ENCODE measurements at regions not wholly inside any gene's neighbourhood (a gene's known extent, or its start where the extent isn't known, plus 50 kb on each side); places are given as distances from the start of the nearest gene placed in this dataset.
"Not testable (repeated sequence)": the region's sequence is repeated elsewhere in the genome, so short reads cannot be mapped to it uniquely, and the experiment has no call there.

DNA sequence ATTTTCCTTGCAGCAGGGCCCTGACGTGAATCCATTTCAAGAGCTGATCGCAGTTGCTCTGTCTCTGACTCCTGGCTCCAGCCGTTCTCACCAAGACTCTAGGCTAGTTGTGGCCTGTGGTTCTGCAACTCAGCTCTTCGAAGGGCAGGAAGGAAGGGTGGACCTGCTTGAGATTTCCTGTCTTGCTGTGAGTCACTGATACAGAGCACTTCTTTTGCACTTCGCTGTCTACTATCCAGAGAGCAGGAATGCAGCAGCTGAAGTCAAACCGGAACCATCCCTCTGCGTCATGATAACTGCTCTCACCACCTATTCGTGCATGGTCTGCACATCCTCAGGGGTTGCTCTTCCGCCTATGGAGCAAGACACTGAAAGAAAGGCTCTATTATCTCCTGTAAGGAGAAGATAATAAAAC, 59.7 kb downstream of the RAP2B start:
- no peak overlapping the region for H3K27ac ChIP-seq
- H2AFZ ChIP-seq = no peak overlapping the region
- no peaks in the 10 kb centered on the region for H3K4me1 ChIP-seq
- H3K79me2 ChIP-seq = no peaks in the 10 kb centered on the region
- no peak overlapping the region for H3K4me3 ChIP-seq (ENCODE audit: low read depth, low read length)
- TF ChIP-seq, protein P1, sequence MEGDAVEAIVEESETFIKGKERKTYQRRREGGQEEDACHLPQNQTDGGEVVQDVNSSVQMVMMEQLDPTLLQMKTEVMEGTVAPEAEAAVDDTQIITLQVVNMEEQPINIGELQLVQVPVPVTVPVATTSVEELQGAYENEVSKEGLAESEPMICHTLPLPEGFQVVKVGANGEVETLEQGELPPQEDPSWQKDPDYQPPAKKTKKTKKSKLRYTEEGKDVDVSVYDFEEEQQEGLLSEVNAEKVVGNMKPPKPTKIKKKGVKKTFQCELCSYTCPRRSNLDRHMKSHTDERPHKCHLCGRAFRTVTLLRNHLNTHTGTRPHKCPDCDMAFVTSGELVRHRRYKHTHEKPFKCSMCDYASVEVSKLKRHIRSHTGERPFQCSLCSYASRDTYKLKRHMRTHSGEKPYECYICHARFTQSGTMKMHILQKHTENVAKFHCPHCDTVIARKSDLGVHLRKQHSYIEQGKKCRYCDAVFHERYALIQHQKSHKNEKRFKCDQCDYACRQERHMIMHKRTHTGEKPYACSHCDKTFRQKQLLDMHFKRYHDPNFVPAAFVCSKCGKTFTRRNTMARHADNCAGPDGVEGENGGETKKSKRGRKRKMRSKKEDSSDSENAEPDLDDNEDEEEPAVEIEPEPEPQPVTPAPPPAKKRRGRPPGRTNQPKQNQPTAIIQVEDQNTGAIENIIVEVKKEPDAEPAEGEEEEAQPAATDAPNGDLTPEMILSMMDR (IDR thresholded peaks at IDR 0.05) = no peak
- H3K27me3 ChIP-seq (ENCODE audit: control insufficient read depth, insufficient read depth, low read length) = no peaks in the 10 kb centered on the region
- H3K4me2 ChIP-seq (ENCODE audit: low read length) = no peak overlapping the region
- no peaks in the 10 kb centered on the region for H3K36me3 ChIP-seq (ENCODE audit: control insufficient read depth, insufficient read depth, low read length)
- H3K9me3 ChIP-seq (ENCODE audit: control insufficient read depth, low read length) = no peaks in the 10 kb centered on the region
- no peak overlapping the region for H3K9ac ChIP-seq

DNA sequence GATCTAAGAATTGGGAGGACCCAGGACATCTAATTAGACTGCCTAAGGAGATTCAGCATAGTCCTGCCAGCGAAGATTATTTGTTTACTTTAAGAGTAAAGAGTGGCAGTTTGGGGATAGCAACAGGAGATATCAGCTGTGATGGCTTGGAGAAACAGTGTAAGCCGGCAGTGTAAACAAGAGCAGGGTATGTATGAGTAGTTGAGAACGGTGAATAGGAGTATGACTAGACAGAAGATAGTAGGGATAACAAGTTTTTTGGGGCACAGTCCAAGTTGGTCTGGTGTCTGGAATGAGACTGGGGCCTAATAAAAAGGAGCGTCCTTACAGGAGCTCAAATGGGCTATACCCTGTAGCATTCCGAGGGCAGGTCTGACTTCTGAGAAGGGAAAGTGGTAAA, 64.9 kb downstream of the RAP2B start:
- H3K9ac ChIP-seq = not testable (repeated sequence)

DNA sequence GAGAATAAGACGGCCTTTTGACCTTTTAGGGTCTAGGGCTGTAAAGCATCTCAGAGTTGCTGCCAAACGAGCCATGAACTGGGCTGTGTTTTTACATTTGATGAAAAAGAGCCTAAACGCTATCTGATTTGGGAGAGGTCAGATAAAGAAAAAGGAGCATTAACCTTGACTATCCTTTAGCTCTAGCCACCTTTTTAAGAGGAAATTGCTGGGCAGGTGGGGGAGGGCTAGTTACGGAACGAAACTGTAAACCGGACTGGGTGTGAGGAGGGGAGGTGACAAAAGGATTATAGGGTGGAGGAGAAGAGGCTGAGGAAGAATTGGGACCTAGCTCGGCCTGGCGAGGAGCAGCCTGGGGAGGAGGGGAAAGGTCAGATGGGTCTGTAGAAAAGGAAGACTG, 68.4 kb downstream of the RAP2B start:
- H3K9me3 ChIP-seq (ENCODE audit: control insufficient read depth, low read length); H3K27me3 ChIP-seq (ENCODE audit: control insufficient read depth, insufficient read depth, low read length); H3K36me3 ChIP-seq (ENCODE audit: control insufficient read depth, insufficient read depth, low read length); H3K4me3 ChIP-seq (ENCODE audit: low read depth, low read length); H3K4me1 ChIP-seq; H3K27ac ChIP-seq; H2AFZ ChIP-seq; H3K79me2 ChIP-seq; H3K4me2 ChIP-seq (ENCODE audit: low read length); H3K9ac ChIP-seq: not testable (repeated sequence)

More for the DNA sequence above, 64.9 kb downstream of the RAP2B start:
- H3K27me3 ChIP-seq (ENCODE audit: control insufficient read depth, insufficient read depth, low read length); H3K4me2 ChIP-seq (ENCODE audit: low read length); H2AFZ ChIP-seq; H3K4me1 ChIP-seq; H3K4me3 ChIP-seq (ENCODE audit: low read depth, low read length); H3K36me3 ChIP-seq (ENCODE audit: control insufficient read depth, insufficient read depth, low read length); H3K27ac ChIP-seq; H3K9me3 ChIP-seq (ENCODE audit: control insufficient read depth, low read length); H3K79me2 ChIP-seq: not testable (repeated sequence)

DNA sequence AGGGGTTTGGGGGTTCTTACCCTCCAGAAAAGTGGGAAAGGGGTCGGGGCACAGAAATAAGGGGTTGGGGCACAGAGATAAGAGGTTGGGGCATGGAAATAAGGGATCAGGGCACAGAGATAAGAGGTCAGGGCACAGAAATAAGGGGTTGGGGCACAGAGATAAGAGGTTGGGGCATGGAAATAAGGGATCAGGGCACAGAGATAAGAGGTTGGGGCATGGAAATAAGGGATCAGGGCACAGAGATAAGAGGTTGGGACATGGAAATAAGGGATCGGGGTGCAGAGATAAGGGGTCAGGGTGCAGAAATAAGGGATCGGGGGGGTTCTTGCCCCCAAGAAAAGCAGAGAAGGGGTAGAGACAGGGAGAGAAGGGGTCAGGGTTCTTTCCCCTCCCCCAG, 69.2 kb downstream of the RAP2B start:
- not testable (repeated sequence) for H2AFZ ChIP-seq; H3K4me1 ChIP-seq; H3K9me3 ChIP-seq (ENCODE audit: control insufficient read depth, low read length); H3K79me2 ChIP-seq; H3K4me3 ChIP-seq (ENCODE audit: low read depth, low read length); H3K9ac ChIP-seq; H3K4me2 ChIP-seq (ENCODE audit: low read length); H3K27ac ChIP-seq; H3K36me3 ChIP-seq (ENCODE audit: control insufficient read depth, insufficient read depth, low read length); H3K27me3 ChIP-seq (ENCODE audit: control insufficient read depth, insufficient read depth, low read length)

DNA sequence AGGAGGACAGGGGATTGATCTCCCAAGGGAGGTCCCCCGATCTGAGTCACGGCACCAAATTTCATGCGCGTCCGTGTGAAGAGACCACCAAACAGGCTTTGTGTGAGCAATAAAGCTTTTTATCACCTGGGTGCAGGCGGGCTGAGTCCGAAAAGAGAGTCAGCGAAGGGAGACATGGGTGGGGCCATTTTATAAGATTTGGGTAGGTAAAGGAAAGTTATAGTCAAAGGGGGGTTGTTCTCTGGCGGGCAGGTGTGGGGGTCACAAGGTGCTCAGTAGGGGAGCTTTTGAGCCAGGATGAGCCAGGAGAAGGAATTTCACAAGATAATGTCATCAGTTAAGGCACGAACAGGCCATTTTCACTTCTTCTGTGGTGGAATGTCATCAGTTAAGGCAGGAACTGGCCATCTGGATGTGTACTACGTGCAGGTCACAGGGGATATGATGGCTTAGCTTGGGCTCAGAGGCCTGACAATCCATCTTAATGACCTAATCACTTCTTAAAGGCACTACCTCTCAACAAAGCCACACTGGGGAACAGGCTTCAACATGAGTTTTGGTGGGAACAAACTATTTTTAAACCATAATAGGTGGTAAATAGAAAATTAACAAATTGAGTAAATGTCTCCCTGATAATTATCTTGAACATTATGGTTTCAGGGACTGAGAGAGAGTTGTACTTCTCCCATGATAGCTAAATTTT, 70.2 kb downstream of the RAP2B start:
- H2AFZ ChIP-seq; H3K4me3 ChIP-seq (ENCODE audit: low read depth, low read length); H3K27me3 ChIP-seq (ENCODE audit: control insufficient read depth, insufficient read depth, low read length); H3K4me2 ChIP-seq (ENCODE audit: low read length); H3K9ac ChIP-seq; H3K27ac ChIP-seq; H3K36me3 ChIP-seq (ENCODE audit: control insufficient read depth, insufficient read depth, low read length); H3K9me3 ChIP-seq (ENCODE audit: control insufficient read depth, low read length); H3K4me1 ChIP-seq; H3K79me2 ChIP-seq: not testable (repeated sequence)

DNA sequence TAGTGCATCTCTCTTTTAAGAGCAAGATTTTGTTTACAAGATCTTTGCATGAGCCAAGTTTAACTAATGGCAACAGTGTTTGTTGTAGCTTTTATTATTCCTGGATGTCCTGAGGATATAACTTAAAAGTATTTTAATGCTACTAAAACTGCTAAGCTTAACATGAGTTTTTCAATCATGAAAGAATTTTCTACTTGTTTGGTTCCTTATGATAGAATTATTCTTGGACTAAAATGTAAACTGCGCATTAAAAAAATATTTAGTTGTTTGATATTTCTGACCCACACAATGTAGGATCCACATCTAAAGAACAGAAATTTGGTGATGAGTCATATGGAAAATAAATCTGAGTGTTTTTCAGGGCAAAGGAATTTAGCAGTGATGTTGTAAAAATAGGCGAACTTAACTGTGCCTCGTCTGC, 70.8 kb downstream of the RAP2B start:
- H3K79me2 ChIP-seq = no peaks in the 10 kb centered on the region
- H3K27ac ChIP-seq = no peak overlapping the region
- TF ChIP-seq, protein P1 (IDR thresholded peaks at IDR 0.05) = no peak
- H3K4me3 ChIP-seq (ENCODE audit: low read depth, low read length) = no peak overlapping the region
- no peaks in the 10 kb centered on the region for H3K27me3 ChIP-seq (ENCODE audit: control insufficient read depth, insufficient read depth, low read length)
- H2AFZ ChIP-seq = no peak overlapping the region
- no peaks in the 10 kb centered on the region for H3K9me3 ChIP-seq (ENCODE audit: control insufficient read depth, low read length)
- no peaks in the 10 kb centered on the region for H3K36me3 ChIP-seq (ENCODE audit: control insufficient read depth, insufficient read depth, low read length)
- H3K4me2 ChIP-seq (ENCODE audit: low read length) = no peak overlapping the region
- no peaks in the 10 kb centered on the region for H3K4me1 ChIP-seq
- no peak overlapping the region for H3K9ac ChIP-seq

DNA sequence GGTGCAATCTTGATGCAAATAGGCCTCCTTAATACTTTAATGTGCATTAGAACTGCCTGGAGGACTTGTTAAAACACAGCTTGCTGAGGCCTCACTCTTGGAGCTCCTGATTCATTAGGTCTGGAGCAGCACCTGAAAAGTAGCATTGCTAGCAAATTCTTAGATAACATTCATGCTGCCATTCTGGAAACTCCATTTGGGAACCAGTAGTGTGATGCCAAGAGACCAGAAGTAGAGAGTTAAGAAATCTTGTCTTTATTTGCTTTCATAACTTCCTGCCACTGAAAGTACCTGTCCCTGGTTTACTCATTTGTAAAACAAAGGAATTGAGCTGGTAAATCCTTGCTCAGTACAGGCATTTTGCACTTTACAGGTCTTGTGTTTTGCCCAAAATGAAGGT, 72.0 kb downstream of the RAP2B start:
- no peak overlapping the region for H3K4me2 ChIP-seq (ENCODE audit: low read length)
- H3K27me3 ChIP-seq (ENCODE audit: control insufficient read depth, insufficient read depth, low read length) = no peaks in the 10 kb centered on the region
- no peaks in the 10 kb centered on the region for H3K4me1 ChIP-seq
- no peaks in the 10 kb centered on the region for H3K9me3 ChIP-seq (ENCODE audit: control insufficient read depth, low read length)
- no peak overlapping the region for H3K9ac ChIP-seq
- H3K79me2 ChIP-seq = no peaks in the 10 kb centered on the region
- no peak overlapping the region for H3K27ac ChIP-seq
- no peak overlapping the region for H2AFZ ChIP-seq
- H3K36me3 ChIP-seq (ENCODE audit: control insufficient read depth, insufficient read depth, low read length) = no peaks in the 10 kb centered on the region
- TF ChIP-seq, protein P1 (IDR thresholded peaks at IDR 0.05) = no peak
- H3K4me3 ChIP-seq (ENCODE audit: low read depth, low read length) = no peak overlapping the region

Measured in parathyroid adenoma (tissue), 2 donors.